HUES6 (cell line): ENCODE measurements at regions not wholly inside any gene's neighbourhood (a gene's known extent, or its start where the extent isn't known, plus 50 kb on each side); places are given as distances from the start of the nearest gene placed in this dataset.
"Not testable (repeated sequence)": the region's sequence is repeated elsewhere in the genome, so short reads cannot be mapped to it uniquely, and the experiment has no call there.

Experiments used
- H3K27ac ChIP-seq: 2 replicates; pipeline ENCODE4 v1.7.0; 2013; ENCODE audit warnings: low read depth, mild to moderate bottlenecking, low read length, inconsistent platforms
- H3K27me3 ChIP-seq: 2 replicates; pipeline ENCODE4 v1.6.1; 2013; ENCODE audit warnings: low read length; ENCODE audit not compliant: control insufficient read depth, insufficient read depth
- H3K36me3 ChIP-seq: 2 replicates; pipeline ENCODE4 v1.6.1; 2013; ENCODE audit warnings: low read length; ENCODE audit not compliant: control insufficient read depth, insufficient read depth
- H3K4me1 ChIP-seq: 2 replicates; pipeline ENCODE4 v1.6.1; 2013; ENCODE audit warnings: low read length; ENCODE audit not compliant: control insufficient read depth, insufficient read depth
- H3K4me3 ChIP-seq: 2 replicates; pipeline ENCODE4 v1.5.1; 2013; ENCODE audit warnings: low read depth, low read length
- H3K9ac ChIP-seq: one replicate; pipeline ENCODE4 v1.6.1; 2013; ENCODE audit warnings: mild to moderate bottlenecking, low read length
- H3K9me3 ChIP-seq: 2 replicates; pipeline ENCODE4 v1.6.1; 2013; ENCODE audit warnings: low read depth, low read length; ENCODE audit not compliant: control insufficient read depth, insufficient read depth

GRCh38 chr14:94831085-94831484 lies 61.2 kb upstream of the GSC start:
- Histone ChIP-seq H3K9ac (no peak overlapping the region), H3K9me3 (peaks cover 11% of the 10 kb centered on the region), H3K27ac (no peak overlapping the region), H3K27me3 (no peaks in the 10 kb centered on the region), H3K4me3 (no peak overlapping the region), H3K36me3 (no peaks in the 10 kb centered on the region), H3K4me1 (no peaks in the 10 kb centered on the region; the same call in 1 of the 2 replicates)

- H3K9me3 ChIP-seq = peaks cover 16% of the 10 kb centered on the region
- no peak overlapping the region for H3K9ac ChIP-seq
- no peaks in the 10 kb centered on the region for H3K36me3 ChIP-seq
- H3K4me1 ChIP-seq = peaks cover 6% of the 10 kb centered on the region; the same call in 1 of the 2 replicates
- no peak overlapping the region for H3K4me3 ChIP-seq
- no peaks in the 10 kb centered on the region for H3K27me3 ChIP-seq
- H3K27ac ChIP-seq = no peak overlapping the region
Measured at GRCh38 chr14:94827711-94828447, 58.0 kb upstream of the GSC start.

- no peak overlapping the region for H3K27ac ChIP-seq
- no peaks in the 10 kb centered on the region for H3K27me3 ChIP-seq
- no peaks in the 10 kb centered on the region for H3K36me3 ChIP-seq
- H3K4me3 ChIP-seq = no peak overlapping the region
- peaks cover 6% of the 10 kb centered on the region; the same call in 1 of the 2 replicates for H3K4me1 ChIP-seq
- no peak overlapping the region for H3K9ac ChIP-seq
- H3K9me3 ChIP-seq = peaks cover 16% of the 10 kb centered on the region
Measured at GRCh38 chr14:94826774-94827173, 56.9 kb upstream of the GSC start.

- no peaks in the 10 kb centered on the region for H3K36me3 ChIP-seq
- H3K27me3 ChIP-seq = no peaks in the 10 kb centered on the region
- no peak overlapping the region for H3K9ac ChIP-seq
- peaks cover 6% of the 10 kb centered on the region; the same call in 1 of the 2 replicates for H3K4me1 ChIP-seq
- H3K27ac ChIP-seq = no peak overlapping the region
- H3K9me3 ChIP-seq = peaks cover 16% of the 10 kb centered on the region
- H3K4me3 ChIP-seq = no peak overlapping the region
Measured at GRCh38 chr14:94823556-94824341, 53.8 kb upstream of the GSC start.

- Histone ChIP-seq H3K27ac (no peak overlapping the region), H3K27me3 (no peaks in the 10 kb centered on the region), H3K36me3 (no peaks in the 10 kb centered on the region), H3K9me3 (peaks cover 19% of the 10 kb centered on the region), H3K9ac (no peak overlapping the region), H3K4me3 (no peak overlapping the region), H3K4me1 (peaks cover 6% of the 10 kb centered on the region; the same call in 1 of the 2 replicates)
Measured at GRCh38 chr14:94821705-94822104, 51.8 kb upstream of the GSC start.

GRCh38 chr14:94820932-94821331 lies 51.0 kb upstream of the GSC start:
- not testable (repeated sequence) for H3K4me3 ChIP-seq, H3K27ac ChIP-seq, H3K4me1 ChIP-seq, H3K36me3 ChIP-seq, H3K9ac ChIP-seq, H3K27me3 ChIP-seq
- peaks cover 19% of the 10 kb centered on the region for H3K9me3 ChIP-seq
